ENCODE measurements at regions not wholly inside any gene's neighbourhood (a gene's known extent, or its start where the extent isn't known, plus 50 kb on each side); places are given as distances from the start of the nearest gene placed in this dataset.

DNA sequence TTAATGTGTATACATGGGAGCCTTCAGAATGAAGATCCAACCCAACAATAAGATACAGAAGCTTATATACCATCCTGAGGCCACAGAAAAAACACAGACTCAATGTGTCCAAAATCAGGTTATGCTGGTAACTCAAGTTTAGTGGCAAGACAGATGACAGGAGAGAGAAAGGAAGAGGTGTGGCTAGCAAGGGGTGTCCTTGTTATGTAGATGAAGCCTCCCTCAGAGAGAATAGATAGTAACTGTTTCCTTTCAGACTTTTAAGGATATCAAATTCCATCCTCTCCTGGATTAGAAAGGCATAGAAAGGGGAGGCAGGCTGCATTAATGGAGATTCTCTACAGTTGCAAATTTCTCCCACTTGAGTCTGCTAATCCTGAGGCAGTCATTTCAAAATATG, 447.4 kb downstream of the GABRB3 start:
- TF ChIP-seq, protein P1, sequence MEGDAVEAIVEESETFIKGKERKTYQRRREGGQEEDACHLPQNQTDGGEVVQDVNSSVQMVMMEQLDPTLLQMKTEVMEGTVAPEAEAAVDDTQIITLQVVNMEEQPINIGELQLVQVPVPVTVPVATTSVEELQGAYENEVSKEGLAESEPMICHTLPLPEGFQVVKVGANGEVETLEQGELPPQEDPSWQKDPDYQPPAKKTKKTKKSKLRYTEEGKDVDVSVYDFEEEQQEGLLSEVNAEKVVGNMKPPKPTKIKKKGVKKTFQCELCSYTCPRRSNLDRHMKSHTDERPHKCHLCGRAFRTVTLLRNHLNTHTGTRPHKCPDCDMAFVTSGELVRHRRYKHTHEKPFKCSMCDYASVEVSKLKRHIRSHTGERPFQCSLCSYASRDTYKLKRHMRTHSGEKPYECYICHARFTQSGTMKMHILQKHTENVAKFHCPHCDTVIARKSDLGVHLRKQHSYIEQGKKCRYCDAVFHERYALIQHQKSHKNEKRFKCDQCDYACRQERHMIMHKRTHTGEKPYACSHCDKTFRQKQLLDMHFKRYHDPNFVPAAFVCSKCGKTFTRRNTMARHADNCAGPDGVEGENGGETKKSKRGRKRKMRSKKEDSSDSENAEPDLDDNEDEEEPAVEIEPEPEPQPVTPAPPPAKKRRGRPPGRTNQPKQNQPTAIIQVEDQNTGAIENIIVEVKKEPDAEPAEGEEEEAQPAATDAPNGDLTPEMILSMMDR (IDR thresholded peaks at IDR 0.05; ENCODE audit: insufficient read depth, low read length): no peak
- TF ChIP-seq POLR2AphosphoS5 (IDR thresholded peaks at IDR 0.05; ENCODE audit: low read depth) (no peak), GABPA (IDR thresholded peaks at IDR 0.05; ENCODE audit: low read depth) (no peak)
- TF ChIP-seq, protein P2, sequence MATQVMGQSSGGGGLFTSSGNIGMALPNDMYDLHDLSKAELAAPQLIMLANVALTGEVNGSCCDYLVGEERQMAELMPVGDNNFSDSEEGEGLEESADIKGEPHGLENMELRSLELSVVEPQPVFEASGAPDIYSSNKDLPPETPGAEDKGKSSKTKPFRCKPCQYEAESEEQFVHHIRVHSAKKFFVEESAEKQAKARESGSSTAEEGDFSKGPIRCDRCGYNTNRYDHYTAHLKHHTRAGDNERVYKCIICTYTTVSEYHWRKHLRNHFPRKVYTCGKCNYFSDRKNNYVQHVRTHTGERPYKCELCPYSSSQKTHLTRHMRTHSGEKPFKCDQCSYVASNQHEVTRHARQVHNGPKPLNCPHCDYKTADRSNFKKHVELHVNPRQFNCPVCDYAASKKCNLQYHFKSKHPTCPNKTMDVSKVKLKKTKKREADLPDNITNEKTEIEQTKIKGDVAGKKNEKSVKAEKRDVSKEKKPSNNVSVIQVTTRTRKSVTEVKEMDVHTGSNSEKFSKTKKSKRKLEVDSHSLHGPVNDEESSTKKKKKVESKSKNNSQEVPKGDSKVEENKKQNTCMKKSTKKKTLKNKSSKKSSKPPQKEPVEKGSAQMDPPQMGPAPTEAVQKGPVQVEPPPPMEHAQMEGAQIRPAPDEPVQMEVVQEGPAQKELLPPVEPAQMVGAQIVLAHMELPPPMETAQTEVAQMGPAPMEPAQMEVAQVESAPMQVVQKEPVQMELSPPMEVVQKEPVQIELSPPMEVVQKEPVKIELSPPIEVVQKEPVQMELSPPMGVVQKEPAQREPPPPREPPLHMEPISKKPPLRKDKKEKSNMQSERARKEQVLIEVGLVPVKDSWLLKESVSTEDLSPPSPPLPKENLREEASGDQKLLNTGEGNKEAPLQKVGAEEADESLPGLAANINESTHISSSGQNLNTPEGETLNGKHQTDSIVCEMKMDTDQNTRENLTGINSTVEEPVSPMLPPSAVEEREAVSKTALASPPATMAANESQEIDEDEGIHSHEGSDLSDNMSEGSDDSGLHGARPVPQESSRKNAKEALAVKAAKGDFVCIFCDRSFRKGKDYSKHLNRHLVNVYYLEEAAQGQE (IDR thresholded peaks at IDR 0.05; ENCODE audit: insufficient replicate concordance, low read depth): no peak

All from HL-60 (cell line).